HepG2 (cell line): ENCODE measurements at regions not wholly inside any gene's neighbourhood (a gene's known extent, or its start where the extent isn't known, plus 50 kb on each side); places are given as distances from the start of the nearest gene placed in this dataset.

Source experiments
- ATAC-seq: fragments of 200-7000 bp; cut with Tn5 transposase; 3 replicates; pipeline ENCODE4 v1.9.1; 2020; ENCODE audit warnings: mild to moderate bottlenecking, moderate library complexity
- BruUV-seq: library from RNA; stranded (reverse); fragments of 400-500 nt; replicated peaks from 2 replicates; lab custom pipeline; 2021; lab: Mats Ljungman, UMichigan
- CTCF ChIA-PET: fragments of 300-600 bp; formaldehyde crosslinking; extraction: SDS; loops from one replicate; lab custom pipeline; 2021; ENCODE audit warnings: low total read pairs, inconsistent platforms, low intra/inter-chr PET ratio; lab: Yijun Ruan, JAX
- POLR2A ChIA-PET: fragments of 350-600 bp; sonication (Branson Sonifier 250); formaldehyde crosslinking; loops from one replicate; lab custom pipeline; 2020; ENCODE audit warnings: antibody characterized with exemption, inconsistent platforms; lab: Yijun Ruan, JAX
- DNase-seq: peaks from one replicate; pipeline ENCODE4 v3.0.0-alpha.2; 2015; ENCODE audit warnings: low spot score
- FAIRE-seq: peaks from 3 replicates; lab custom pipeline; 2011; peaks lifted over from hg19 to GRCh38; lab: Jason Lieb, UNC
- H2AFZ ChIP-seq: one replicate; pipeline ENCODE4 v1.6.1; 2011; ENCODE audit warnings: low read length, inconsistent platforms
- H3K27ac ChIP-seq: fragments of 300-600 bp; 3 replicates; pipeline ENCODE4 v1.8.0; 2011; ENCODE audit warnings: mixed run types, mild to moderate bottlenecking, mixed read lengths, low read length, inconsistent platforms; ENCODE audit not compliant: insufficient read depth; ENCODE audit errors: extremely low read length
- H3K27me3 ChIP-seq, 2 experiments: fragments of 200-600 bp in 1 of 2; 2 replicates in 1 of 2; 3 replicates in 1 of 2; pipeline versions ENCODE4 v1.6.0 to v1.8.0; 2011; ENCODE audit warnings: low read length in 2 of 2, mild to moderate bottlenecking in 2 of 2, moderate library complexity in 2 of 2, inconsistent platforms in 1 of 2; ENCODE audit not compliant: insufficient read depth in 2 of 2, control insufficient read depth in 1 of 2
- H3K36me3 ChIP-seq, 2 experiments: fragments of 200-600 bp in 1 of 2; replicated peaks in 1 of 2; 2 replicates in 1 of 2; 3 replicates in 1 of 2; pipeline versions ENCODE4 v1.5.1 to v1.8.0; 2011; ENCODE audit warnings: low read length in 2 of 2, inconsistent platforms in 1 of 2; ENCODE audit not compliant: insufficient read depth in 2 of 2, control insufficient read depth in 1 of 2
- H3K4me1 ChIP-seq: 2 replicates; pipeline ENCODE4 v1.5.1; 2012; ENCODE audit warnings: low read length, inconsistent platforms; ENCODE audit not compliant: insufficient read depth
- H3K4me2 ChIP-seq: 2 replicates; pipeline ENCODE4 v1.6.0; 2011; ENCODE audit warnings: low read depth, low read length, inconsistent platforms
- H3K4me3 ChIP-seq, 3 experiments: fragments of 200-600 bp in 1 of 3; sonication (generic), shearing (Covaris generic) in 1 of 3; replicated peaks in 1 of 3; 2 replicates each; pipeline ENCODE4 v1.5.1; 2011 to 2016; ENCODE audit warnings: low read length in 3 of 3, inconsistent platforms in 2 of 3, low read depth in 2 of 3, mild to moderate bottlenecking in 2 of 3, control low read depth in 1 of 3, mixed read lengths in 1 of 3; ENCODE audit not compliant: insufficient read depth in 1 of 3
- H3K79me2 ChIP-seq: one replicate; pipeline ENCODE4 v1.6.1; 2011; ENCODE audit warnings: low read length, inconsistent platforms; ENCODE audit not compliant: insufficient read depth
- H3K9ac ChIP-seq: 2 replicates; pipeline ENCODE4 v1.6.0; 2011; ENCODE audit warnings: mild to moderate bottlenecking, low read depth, low read length, inconsistent platforms; ENCODE audit not compliant: insufficient read depth
- H3K9me3 ChIP-seq: 2 replicates; pipeline ENCODE4 v1.5.1; 2012; ENCODE audit warnings: mild to moderate bottlenecking, low read length
- H4K20me1 ChIP-seq: 2 replicates; pipeline ENCODE4 v1.6.0; 2011; ENCODE audit warnings: inconsistent platforms, mild to moderate bottlenecking, low read length, moderate library complexity; ENCODE audit not compliant: insufficient read depth
- BCL6 ChIP-seq: IDR thresholded peaks from 2 replicates; pipeline ENCODE4 v1.6.1; 2016; ENCODE audit warnings: missing genetic modification reagents, missing compliant biosample characterization
- ELF3 ChIP-seq: IDR thresholded peaks from 2 replicates; pipeline ENCODE4 v1.6.1; 2016; ENCODE audit warnings: missing genetic modification reagents, missing compliant biosample characterization
- FOXA3 ChIP-seq: IDR thresholded peaks from 2 replicates; pipeline ENCODE4 v1.6.1; 2016; ENCODE audit warnings: missing genetic modification reagents, missing compliant biosample characterization
- HMG20A ChIP-seq: IDR thresholded peaks from 2 replicates; pipeline ENCODE4 v1.6.1; 2016; ENCODE audit warnings: borderline replicate concordance
- KDM1A ChIP-seq: IDR thresholded peaks from 2 replicates; pipeline ENCODE4 v1.6.1; 2016; ENCODE audit warnings: missing compliant biosample characterization
- NR2C2 ChIP-seq: sonication (generic); formaldehyde crosslinking; IDR thresholded peaks from 2 replicates; pipeline ENCODE4 v1.4.0; 2020; ENCODE audit warnings: missing genetic modification reagents, mild to moderate bottlenecking, moderate library complexity, borderline replicate concordance
- NR2F1 ChIP-seq, 2 experiments: fragments of 450-650 bp in 1 of 2; formaldehyde crosslinking in 1 of 2; IDR thresholded peaks; 2 replicates each; pipeline versions ENCODE4 v1.5.0 to v1.6.1; 2016 to 2020; ENCODE audit warnings: mild to moderate bottlenecking in 1 of 2, missing compliant biosample characterization in 1 of 2, missing genetic modification reagents in 1 of 2, moderate library complexity in 1 of 2
- RXRA ChIP-seq: sonication (generic); formaldehyde crosslinking; IDR thresholded peaks from 2 replicates; pipeline ENCODE4 v1.5.1; 2020; ENCODE audit warnings: missing genetic modification reagents
- SOX13 ChIP-seq, 3 experiments: fragments of 450-650 bp in 1 of 3; sonication (generic) in 1 of 3; formaldehyde crosslinking in 1 of 3; IDR thresholded peaks in 2 of 3; conservative IDR thresholded peaks in 1 of 3; 2 replicates each; pipeline versions ENCODE4 v1.5.0 to v1.6.1; 2016 to 2020; ENCODE audit warnings: antibody characterized with exemption in 1 of 3, mild to moderate bottlenecking in 1 of 3, missing compliant biosample characterization in 1 of 3, missing genetic modification reagents in 1 of 3, moderate library complexity in 1 of 3
- SRSF9 ChIP-seq: fragments of 200-400 bp; formaldehyde crosslinking; IDR thresholded peaks from 2 replicates; pipeline ENCODE4 v1.6.1; 2018; ENCODE audit warnings: borderline replicate concordance, mild to moderate bottlenecking, low read depth, low read length; ENCODE audit not compliant: insufficient read depth, poor library complexity, severe bottlenecking
- TEAD3 ChIP-seq: optimal IDR thresholded peaks from 2 replicates; pipeline ENCODE3; 2016; ENCODE audit warnings: borderline replicate concordance
- ZNF501 ChIP-seq: sonication (generic); formaldehyde crosslinking; IDR thresholded peaks from 2 replicates; pipeline ENCODE4 v1.5.1; 2020; ENCODE audit warnings: mild to moderate bottlenecking, moderate library complexity, missing genetic modification reagents
- ZNF589 ChIP-seq: sonication (generic); formaldehyde crosslinking; conservative IDR thresholded peaks from 2 replicates; pipeline ENCODE4 v1.8.0; 2022; ENCODE audit warnings: mild to moderate bottlenecking, moderate library complexity, missing genetic modification reagents
- ZNF614 ChIP-seq: IDR thresholded peaks from 2 replicates; pipeline ENCODE4 v1.6.1; 2018; ENCODE audit warnings: missing biosample characterization, missing genetic modification reagents, inconsistent platforms, borderline replicate concordance
- WGBS: methylation state at CpG from one replicate; pipeline ENCODE4 v1.1.6; 2017; ENCODE audit warnings: low lambda C conversion rate; 5-methylcytosine and 5-hydroxymethylcytosine counted together
- in situ Hi-C: cut with HindIII; loops from 2 replicates; pipeline ENCODE4 v1.10.0; 2017; ENCODE audit warnings: low pct_unique_long_range_greater_than_20kb; ENCODE audit not compliant: extremely low pct_ligation_motif_present
- intact Hi-C: fragments of 100-400 bp; cut with micrococcal nuclease; formaldehyde crosslinking; loops from one replicate; pipeline ENCODE4 v1.10.0; 2022; ENCODE audit not compliant: unreplicated experiment
- TF ChIP-seq, protein P1 (sequence below): sonication (generic); formaldehyde crosslinking; IDR thresholded peaks from 2 replicates; pipeline ENCODE4 v1.8.0; 2022; ENCODE audit warnings: missing genetic modification reagents, mild to moderate bottlenecking, moderate library complexity, borderline replicate concordance
- TF ChIP-seq, protein P2 (sequence below): sonication (generic); formaldehyde crosslinking; IDR thresholded peaks from 2 replicates; pipeline ENCODE4 v1.4.0; 2020; ENCODE audit warnings: missing genetic modification reagents, borderline replicate concordance
- TF ChIP-seq, protein P3 (sequence below): sonication (generic); formaldehyde crosslinking; IDR thresholded peaks from 2 replicates; pipeline ENCODE4 v1.4.0; 2020; ENCODE audit warnings: missing genetic modification reagents, mild to moderate bottlenecking, borderline replicate concordance

DNA sequence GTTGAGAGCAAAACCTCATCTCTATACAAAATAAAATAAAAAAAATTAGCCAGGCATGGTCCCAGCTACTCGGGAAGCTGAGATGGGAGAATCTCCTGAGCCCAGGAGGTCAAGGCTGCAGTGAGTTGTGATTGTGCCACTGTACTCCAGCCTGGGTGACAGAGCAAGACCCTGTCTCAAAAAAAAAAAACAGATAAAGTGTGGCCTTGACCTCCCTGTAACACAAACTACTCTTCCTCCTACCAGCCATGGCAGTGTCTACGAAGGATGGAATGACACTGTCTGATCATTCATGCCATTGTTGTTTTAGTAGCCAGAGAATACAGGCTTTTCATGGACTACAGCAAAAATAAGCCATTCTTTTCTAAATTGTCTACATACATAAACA is 117.1 kb upstream of the IQSEC1 start:
- peaks cover 10% of the 10 kb centered on the region for H3K79me2 ChIP-seq
- H3K4me1 ChIP-seq, result peaks cover 69% of the 10 kb centered on the region
- H3K9me3 ChIP-seq, result no peaks in the 10 kb centered on the region
- H3K27me3 ChIP-seq, result no peaks in the 10 kb centered on the region
- no peak overlapping the region for H3K4me3 ChIP-seq
- no TSS peak for BruUV-seq
- ChIA-PET POLR2A (interaction anchor here (1.1 to 1.5 kb wide), 2 partner anchors 84 to 289 kb away, joined by 4 to 5 read pairs; partner anchors contain the start of gene HDAC11), CTCF (no interaction called here)
- ATAC-seq, result peak; percentile 5
- H4K20me1 ChIP-seq, result peaks cover 11% of the 10 kb centered on the region; the same call in 1 of the 2 replicates
- FAIRE-seq, result peak; percentile 87
- whole genome bisulfite sequencing, result 0% methylated on average over 2 of the region's 2 CpGs
- H3K4me2 ChIP-seq, result peak overlapping the region; percentile 51
- peak overlapping the region; percentile 26; the same call in 1 of the 2 replicates for H3K9ac ChIP-seq
- intact Hi-C loops (loop anchor here (5.0 kb wide), 1 partner anchor 92 kb away; no protein-coding TSS in a partner anchor), in situ Hi-C loops (no loop called here)
- no peaks in the 10 kb centered on the region for H3K36me3 ChIP-seq
- DNase-seq, result peak; percentile 61
- H3K27ac ChIP-seq, result peak overlapping the region; percentile 66
- no peak overlapping the region for H2AFZ ChIP-seq
- TF ChIP-seq NR2F1 (CRISPR knock-in tag; IDR thresholded peaks at IDR 0.05) (peak; percentile 12 to 75; a peak in 2 of 4 replicates), ZNF501 (CRISPR knock-in tag) (peak; percentile 4; the same call in 1 of the 2 replicates), SRSF9 (no peak), ZNF614 (CRISPR knock-in tag) (no peak), FOXA3 (peak; percentile 44), NR2C2 (CRISPR knock-in tag) (no peak), TEAD3 (CRISPR knock-in tag) (peak; percentile 36), ELF3 (CRISPR knock-in tag) (peak; percentile 80), BCL6 (CRISPR knock-in tag) (peak; percentile 69), SOX13 (IDR thresholded peaks at IDR 0.05) (no peak), SOX13 (CRISPR knock-in tag; conservative IDR thresholded peaks at IDR 0.05 in 1 of 2, IDR thresholded peaks at IDR 0.05 in 1 of 2) (peak in 1 of 2 experiments; percentile 70; a peak in 2 of 4 replicates), RXRA (CRISPR knock-in tag) (peak; percentile 74; the same call in 1 of the 2 replicates), ZNF589 (CRISPR knock-in tag) (no peak), KDM1A (no peak), HMG20A (CRISPR knock-in tag) (peak; percentile 38; the same call in 1 of the 2 replicates)
- TF ChIP-seq, protein P1, sequence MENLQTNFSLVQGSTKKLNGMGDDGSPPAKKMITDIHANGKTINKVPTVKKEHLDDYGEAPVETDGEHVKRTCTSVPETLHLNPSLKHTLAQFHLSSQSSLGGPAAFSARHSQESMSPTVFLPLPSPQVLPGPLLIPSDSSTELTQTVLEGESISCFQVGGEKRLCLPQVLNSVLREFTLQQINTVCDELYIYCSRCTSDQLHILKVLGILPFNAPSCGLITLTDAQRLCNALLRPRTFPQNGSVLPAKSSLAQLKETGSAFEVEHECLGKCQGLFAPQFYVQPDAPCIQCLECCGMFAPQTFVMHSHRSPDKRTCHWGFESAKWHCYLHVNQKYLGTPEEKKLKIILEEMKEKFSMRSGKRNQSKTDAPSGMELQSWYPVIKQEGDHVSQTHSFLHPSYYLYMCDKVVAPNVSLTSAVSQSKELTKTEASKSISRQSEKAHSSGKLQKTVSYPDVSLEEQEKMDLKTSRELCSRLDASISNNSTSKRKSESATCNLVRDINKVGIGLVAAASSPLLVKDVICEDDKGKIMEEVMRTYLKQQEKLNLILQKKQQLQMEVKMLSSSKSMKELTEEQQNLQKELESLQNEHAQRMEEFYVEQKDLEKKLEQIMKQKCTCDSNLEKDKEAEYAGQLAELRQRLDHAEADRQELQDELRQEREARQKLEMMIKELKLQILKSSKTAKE, result peak; percentile 48; the same call in 1 of the 2 replicates
- TF ChIP-seq, protein P2, sequence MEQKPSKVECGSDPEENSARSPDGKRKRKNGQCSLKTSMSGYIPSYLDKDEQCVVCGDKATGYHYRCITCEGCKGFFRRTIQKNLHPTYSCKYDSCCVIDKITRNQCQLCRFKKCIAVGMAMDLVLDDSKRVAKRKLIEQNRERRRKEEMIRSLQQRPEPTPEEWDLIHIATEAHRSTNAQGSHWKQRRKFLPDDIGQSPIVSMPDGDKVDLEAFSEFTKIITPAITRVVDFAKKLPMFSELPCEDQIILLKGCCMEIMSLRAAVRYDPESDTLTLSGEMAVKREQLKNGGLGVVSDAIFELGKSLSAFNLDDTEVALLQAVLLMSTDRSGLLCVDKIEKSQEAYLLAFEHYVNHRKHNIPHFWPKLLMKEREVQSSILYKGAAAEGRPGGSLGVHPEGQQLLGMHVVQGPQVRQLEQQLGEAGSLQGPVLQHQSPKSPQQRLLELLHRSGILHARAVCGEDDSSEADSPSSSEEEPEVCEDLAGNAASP (CRISPR knock-in tag), result peak; percentile 58; the same call in 1 of the 2 replicates
- TF ChIP-seq, protein P3, sequence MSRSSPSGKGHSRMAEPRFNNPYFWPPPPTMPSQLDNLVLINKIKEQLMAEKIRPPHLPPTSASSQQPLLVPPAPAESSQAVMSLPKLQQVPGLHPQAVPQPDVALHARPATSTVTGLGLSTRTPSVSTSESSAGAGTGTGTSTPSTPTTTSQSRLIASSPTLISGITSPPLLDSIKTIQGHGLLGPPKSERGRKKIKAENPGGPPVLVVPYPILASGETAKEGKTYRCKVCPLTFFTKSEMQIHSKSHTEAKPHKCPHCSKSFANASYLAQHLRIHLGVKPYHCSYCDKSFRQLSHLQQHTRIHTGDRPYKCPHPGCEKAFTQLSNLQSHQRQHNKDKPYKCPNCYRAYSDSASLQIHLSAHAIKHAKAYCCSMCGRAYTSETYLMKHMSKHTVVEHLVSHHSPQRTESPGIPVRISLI, result peak; percentile 91
